Fibroblast of skin of scalp (primary cell): ENCODE measurements at regions not wholly inside any gene's neighbourhood (a gene's known extent, or its start where the extent isn't known, plus 50 kb on each side); places are given as distances from the start of the nearest gene placed in this dataset.
"Not testable (repeated sequence)": the region's sequence is repeated elsewhere in the genome, so short reads cannot be mapped to it uniquely, and the experiment has no call there.

Experiments
- DNase-seq: peaks from one replicate; pipeline ENCODE4 v3.0.0-alpha.2; 2013

DNA sequence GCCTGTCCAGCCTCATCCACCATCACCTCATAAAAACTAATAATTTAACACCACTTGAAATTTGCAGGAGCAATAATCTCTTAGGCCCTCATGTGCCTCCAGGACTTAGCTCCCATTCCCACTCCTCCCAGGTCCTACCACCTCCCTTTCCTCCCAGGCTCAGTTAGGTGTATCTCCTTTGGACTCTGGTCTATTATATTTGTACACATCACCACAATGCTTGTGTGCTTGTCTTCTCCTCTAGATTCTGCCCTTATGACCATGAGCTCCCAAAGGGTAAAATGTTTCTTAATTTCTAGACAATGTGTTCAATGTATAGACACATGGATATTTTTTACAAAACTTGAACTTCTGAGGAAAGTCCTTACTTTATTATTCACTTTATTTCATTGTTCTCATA is 182.0 kb upstream of the ZC3H15 start:
- no peak for DNase-seq

DNA sequence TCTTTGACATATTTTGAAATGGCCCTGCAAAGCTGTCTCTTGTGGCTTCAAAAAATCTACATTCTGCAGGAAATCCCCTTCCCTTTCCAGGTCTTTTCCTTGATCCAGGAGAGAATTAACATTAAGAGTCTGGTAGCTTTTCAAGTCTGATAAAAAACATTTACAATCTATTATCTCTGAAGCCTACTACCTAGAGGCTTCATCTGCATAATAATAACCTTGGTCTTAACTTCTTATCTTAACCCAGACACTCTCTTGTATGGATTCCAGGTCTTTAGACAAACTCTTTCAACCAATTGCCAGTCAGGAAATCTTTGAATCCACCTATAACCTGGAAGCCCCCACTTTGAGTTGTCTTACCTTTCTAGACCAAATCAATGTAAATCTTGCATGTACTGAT is 179.3 kb upstream of the ZC3H15 start:
- no peak for DNase-seq

DNA sequence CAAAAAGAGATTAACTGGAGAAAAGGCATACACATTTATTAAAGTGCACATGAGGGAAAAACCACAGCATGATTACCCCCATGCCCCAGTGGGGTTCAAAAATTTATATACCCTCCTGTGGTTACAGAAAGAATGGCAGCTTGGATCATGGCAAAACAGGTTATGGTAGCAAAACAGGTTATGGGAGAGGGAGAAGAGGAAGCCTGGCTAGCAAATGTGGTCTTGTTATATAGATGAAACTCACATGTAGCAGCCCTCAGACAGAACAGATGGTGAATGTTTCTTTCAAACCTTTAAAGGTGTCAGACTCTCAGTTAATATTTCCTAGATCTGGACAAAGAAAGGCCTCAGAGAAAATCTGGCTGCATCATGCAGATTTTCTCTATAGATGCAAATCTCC is 178.2 kb upstream of the ZC3H15 start:
- DNase-seq, result no peak

DNA sequence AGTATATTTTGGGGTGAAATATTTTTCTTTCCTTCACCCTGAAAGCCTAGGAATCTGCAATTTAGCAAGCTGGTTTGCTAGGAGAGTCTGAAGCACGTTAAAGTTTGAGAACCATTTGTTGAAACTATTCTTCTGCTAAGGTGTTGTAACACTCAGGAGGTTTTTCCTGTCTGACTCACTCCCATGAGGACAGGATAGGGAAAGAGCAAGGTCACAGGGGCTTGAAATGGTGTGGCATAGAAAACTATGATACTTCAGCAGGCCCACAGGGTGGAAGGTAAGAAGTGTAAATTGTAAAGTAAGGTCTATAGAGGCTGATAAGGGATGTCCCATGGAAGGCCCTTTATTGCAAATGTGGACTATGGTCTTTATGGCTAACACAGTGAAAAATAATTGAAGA is 177.7 kb upstream of the ZC3H15 start:
- DNase-seq, result no peak

DNA sequence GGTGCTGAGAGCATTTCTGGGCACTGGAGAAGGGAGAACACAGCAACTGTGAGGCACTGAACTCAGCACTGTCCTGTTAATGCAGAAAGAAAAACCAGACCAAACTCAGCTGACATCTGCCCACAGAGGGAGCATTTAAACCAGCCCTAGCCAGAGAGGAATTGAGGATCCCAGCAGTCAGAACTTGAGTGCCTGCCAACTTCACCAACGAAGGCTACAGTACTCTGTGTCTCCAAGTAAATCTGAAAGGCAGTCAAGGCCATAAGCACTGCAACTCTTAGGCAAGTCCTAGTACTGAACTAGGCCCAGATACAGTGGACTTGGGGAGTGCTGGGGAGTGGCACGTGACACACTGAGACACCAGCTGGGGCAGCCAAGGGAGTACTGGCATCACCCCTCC is 176.2 kb upstream of the ZC3H15 start:
- DNase-seq, result peak; percentile 7

DNA sequence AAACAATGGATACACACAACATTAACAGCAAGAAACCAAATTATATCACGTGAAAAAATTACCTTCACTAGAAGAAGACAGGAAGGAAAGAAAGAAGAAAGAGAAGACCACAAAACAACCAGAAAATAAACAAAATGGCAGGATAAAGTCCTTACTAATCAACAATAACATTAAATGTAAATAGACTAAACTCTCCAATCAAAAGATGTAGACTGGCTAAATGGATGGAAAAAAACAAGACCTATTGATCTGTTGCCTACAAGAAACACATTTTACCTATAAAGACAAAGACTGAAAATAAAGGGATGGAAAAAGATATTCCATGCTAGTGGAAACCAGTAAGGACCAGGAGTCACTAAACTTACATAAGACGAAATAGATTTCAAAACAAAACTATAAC is 167.0 kb upstream of the ZC3H15 start:
- no peak for DNase-seq

DNA sequence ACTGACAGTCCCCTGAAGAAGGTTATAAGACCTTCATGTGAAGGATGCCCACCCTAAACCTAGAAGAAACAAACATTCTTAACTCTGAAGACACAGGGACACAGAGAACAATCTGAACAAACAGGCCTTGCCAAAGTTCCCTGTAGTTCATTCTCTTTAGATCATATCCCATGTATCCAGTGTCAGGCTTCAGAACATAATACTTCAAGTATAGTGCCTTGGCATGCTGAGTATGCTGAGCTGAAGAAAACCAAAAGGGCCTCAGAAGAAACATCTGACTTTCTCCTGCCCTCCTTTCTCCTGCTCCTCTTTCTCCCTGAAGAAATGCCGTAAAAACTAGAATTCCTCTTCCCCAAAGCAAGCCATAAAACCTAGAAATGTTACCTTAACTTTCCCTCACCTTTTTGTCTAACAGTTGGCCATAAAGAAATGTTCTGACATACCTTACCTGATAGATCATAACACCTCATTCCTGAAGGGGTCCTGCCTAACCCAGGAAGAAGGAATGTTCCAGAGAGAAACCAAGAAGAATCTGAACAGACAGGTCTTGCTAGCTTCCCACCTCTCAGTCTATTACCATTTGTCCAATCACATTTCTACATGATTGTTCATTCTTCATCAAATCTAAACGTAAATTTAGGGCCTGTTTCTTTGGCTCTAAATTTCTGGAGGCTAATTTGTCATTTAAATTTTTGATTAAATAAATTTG is 160.1 kb upstream of the ZC3H15 start:
- DNase-seq, result no peak

DNA sequence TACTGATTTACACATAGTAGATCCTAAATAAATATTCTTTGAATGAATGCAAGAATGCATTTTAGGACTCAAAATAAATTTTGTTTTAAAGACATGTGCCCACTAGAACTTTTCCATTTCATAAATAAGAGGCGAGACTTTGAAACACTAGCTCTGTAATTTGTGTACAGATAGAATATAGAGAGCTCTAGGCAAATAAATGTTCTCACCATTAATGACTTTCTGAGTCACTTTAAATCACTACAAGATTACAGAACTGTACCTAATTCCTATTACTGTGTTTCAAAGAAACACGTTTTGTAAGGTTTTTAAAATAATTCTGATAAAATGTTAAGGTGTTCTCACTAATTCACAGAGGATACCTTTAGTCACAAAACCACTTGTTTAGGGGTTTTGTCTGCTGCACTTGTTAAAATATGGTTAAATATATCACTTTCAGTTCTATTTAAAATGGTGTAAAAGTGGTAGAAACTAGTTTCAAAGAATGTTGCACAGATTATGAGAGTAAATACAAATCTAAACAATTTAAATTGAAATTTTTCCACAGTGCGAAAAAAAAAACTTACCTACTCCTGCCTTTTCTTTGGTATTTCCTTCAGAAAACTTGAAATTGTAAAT is 158.7 kb upstream of the ZC3H15 start:
- DNase-seq, result no peak

DNA sequence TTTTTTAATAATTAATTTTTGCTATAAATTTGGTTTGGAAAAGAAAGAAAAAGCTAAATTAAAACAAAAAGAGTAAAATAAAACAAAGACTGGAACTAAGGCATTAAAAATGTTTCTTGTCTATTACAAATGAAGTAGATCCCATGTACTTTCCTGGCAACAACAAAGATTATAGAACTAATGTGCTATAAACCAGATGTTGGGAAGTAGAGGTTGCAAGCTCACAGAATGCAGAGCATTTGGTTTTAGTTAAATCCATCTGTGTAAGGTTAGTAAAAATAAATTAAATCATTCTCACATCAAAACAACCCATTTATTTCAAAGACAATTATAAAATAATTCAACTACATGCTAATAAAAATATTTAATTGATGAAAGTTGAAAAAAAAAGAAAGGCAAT is 157.2 kb upstream of the ZC3H15 start:
- no peak for DNase-seq

DNA sequence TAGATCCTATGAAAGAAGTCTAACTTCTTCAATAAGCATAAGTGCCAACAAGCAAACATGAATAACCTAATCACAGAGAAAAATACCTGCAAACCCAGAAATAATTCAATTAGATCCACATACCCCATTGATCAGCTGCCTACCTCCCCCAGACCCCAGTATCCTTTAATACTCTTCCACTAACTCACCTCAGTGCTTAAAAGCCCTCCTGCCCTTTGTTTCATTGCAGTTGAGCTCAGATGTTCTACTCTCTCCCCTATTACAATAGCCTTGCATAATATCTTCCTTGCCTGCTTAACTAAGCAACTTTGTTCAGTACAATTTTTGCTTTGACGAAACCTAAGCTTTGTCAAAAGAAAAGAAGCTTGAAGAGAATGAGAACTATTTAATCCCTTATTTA is 156.0 kb upstream of the ZC3H15 start:
- DNase-seq, result no peak

DNA sequence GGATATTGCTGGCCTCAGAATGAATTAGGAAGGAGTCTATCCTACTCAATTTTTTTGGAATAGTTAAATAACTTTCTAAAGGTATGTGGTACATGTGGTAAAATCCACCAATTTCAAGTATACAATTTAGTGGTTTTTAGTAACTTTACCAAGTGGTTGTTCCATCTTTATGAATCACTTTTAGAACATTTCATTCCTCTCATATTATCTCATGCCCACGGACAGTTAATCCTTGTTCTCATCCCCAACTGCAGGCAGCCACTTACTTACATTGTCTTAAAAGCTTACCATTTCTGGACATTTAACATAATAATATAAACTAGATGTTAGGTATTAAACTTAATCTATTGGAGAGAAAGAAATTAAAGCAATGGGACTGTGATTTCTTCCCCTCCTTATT is 146.3 kb upstream of the ZC3H15 start:
- peak; percentile 44 for DNase-seq

DNA sequence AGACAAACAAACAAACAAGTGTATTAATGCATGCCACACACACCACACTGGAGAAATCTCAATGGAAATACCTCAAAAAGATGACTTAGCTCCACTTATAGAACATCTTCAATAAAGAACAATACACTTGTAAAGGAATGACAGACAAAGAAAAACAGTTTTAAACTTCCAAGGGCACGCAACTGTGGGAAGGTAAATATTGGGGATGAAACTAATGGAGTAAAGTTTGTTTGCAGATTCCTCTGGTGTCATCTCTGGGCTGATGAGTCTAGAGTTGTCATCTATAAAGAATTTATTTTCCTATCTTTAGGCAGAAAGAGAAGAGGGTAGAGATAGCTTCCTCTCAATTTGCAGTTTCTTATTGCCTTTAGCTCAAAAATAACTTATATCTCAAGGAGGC is 144.0 kb upstream of the ZC3H15 start:
- no peak for DNase-seq

DNA sequence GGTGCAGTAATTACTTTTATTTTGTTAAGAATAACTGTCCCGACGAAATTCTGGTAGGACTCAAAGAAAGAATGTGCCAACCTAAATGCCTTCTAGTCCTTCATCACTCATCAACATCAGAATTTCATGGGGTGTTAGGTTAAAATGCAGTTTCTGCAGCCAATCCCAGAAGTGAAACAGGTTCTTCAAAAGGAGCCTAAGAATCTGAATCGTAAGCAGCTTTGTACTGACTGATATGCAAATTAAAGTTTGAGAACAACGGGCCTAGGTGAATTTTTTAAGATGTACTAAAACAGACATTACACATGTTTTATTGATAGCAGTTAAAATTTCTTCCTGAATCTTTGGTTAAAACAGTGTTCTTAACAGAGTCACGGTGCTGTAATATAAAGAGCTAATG is 140.3 kb upstream of the ZC3H15 start:
- DNase-seq, result no peak

DNA sequence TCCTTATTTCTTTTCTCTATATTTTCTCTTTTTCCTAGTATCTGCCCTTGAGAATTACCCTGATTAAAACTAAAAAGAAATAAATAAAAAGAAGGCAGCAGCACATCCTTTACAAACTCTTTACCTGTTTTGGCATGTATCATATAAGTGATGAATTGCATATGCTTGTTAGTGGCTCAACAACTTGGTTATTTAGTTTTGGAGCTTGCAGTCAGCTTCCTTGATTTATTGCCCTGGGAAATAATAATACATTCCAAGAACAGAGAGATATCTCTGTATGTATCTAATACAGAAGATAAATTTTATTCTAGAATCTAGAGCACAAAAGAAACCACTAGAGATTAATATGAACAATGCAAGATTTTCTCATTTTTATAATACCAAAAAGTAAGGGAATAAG is 139.8 kb upstream of the ZC3H15 start:
- no peak for DNase-seq

DNA sequence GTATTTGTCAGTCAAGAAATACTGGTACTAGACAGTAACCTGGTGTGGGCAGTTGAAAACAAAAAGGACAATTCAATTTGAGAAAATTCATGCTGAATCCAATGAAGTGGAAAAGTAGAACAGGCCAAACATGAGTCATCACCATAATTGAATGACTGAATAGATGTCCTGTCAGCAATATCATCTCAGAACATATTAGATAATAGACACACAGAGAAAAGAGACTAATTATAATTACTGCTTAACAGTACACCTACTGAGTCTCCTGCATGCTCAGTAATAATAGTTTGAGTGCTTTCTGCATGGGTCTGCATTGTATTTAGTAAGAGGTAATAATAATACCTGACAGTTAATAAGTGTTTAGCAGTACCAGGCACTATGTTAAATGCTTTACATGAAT is 138.6 kb upstream of the ZC3H15 start:
- DNase-seq, result no peak

DNA sequence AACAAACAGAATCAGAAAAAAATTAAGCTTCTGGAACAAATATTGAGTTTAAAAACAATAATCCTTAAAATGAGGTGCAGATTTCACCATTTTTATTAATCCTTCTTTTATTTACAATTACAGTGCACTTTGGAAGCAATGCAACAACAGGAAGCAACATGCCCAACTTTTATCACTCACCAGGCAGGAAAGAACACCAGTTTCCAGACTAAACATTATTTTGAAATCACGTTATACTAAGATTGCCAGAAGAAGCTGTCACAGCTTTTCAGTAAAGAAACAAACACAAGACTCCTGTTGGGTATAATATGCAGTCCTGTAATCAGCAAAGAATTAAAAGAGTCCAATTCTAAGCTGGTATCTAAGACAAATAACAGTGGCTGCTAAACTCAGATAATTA is 137.9 kb upstream of the ZC3H15 start:
- DNase-seq, result no peak

DNA sequence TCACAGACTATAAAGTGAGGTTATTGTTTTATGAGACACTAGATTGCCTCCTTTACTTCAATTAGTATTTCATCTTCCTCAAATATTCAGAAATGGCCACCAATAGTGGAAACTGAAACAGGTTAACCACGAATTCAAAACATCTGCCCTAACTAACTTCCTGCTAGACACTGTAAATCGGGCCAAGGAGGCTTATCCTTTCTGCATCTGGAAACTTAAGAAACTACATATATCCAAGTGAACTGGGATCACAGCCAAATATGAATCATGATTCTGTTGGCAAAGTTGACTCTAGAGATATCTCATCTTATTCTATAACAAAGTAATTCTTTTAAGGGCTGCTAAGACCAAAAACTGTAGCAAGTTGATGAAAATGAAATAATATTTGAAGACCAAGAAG is 136.6 kb upstream of the ZC3H15 start:
- DNase-seq, result peak; percentile 84

DNA sequence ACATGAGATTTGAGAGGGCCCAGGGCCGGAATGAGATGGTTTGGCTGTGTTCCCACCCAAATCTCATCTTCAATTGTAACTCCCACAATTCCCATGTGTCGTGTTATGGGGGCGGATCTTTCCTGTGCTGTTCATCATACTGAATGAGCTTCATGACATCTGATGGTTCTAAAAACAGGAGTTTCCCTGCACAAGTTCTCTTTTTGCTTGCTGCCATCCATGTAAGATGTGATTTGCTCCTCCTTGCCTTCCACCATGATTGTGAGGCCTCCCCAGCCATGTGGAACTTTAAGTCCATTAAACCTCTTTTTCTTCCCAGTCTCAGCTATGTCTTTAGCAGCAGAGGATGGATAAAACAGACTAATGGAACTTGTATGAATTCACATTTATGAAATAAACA is 131.9 kb upstream of the ZC3H15 start:
- not testable (repeated sequence) for DNase-seq

DNA sequence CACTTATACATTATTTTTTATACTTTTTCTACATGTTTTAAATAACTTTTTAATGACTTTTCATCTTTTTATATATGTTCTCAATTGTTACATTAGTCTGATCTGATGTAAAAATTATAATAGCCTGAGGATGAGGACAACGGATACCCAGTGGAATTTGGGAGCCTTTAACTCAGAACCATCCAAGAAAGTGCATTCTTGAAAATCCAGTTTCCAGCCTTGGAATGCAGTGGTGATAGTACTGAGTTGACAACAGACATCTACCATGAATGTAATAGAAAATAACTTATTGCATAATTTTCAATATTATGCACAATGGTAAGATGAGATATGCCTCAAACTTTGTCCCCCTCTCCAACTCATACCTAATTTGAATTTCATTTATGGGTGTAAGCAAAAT is 120.7 kb upstream of the ZC3H15 start:
- peak; percentile 53 for DNase-seq

DNA sequence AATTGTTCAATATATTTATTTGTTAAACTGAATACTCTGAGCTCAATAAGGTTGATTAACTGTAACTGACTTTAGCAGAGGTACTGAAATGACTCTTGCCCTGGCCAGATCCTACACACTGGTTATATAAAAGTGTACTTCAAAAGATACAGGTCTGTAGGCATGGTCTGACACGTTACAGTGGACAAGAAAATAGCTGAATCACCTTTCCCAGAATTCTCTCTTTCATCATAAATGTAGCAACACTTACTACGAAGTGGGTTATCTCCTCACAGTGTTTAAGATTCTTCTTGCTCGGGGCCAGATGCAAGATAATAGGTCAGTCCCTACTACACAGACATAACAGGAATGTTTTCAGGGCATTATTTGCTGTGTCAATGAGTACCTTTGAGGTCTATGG is 107.0 kb upstream of the ZC3H15 start:
- no peak for DNase-seq

DNA sequence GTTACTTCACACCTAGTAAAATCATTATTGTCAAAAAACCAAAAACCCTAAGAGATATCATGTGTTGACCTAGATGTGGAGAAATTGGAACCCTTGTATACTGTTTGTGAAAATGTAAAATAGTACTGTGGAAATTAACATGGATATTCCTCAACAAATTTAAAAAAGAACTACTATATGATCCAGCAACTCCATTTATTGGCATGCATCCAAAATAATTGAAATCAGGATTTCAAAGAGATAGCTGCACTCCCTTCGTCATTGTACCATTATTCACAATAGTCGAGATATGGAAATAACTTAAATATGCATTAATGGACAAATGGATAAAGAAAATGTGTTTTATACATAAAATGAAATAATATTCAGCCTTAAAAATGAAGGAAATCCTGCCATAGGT is 105.3 kb upstream of the ZC3H15 start:
- DNase-seq, result no peak

DNA sequence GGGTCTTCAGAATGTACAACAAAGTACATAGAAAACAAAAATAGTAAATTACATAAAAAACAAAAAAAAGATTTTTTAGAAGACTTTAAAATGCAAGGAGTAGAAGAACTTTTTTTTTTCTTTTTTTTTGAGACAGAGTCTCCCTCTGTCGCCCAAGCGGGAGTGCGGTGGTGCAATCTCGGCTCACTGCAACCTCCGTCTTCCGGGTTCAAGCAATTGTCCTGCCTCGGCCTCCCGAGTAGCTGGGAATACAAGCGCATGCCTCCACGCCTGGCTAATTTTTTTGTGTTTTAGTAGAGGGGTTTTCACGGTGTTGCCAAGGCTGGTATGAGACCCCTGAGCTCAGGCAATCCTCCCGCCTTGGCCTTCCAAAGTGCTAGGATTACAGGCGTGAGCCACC is 104.5 kb upstream of the ZC3H15 start:
- DNase-seq, result no peak

DNA sequence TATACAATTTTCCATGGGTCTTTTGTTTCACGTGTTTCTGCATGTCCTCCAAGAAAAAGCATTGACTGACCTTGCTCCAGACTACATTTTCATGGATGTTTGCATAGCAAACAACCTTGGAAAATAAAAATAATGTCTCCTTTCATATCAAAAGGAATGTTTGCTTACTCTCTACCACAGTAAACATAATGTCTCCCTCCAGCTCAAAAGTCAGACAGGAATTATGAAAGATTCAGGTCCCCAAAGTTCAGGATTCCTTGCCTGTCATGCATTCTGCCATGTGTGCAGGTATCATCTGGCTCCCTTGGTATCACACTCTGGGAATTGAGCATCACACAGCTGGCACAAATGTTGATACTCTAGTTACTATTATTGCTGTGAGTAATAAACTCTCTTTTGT is 103.1 kb upstream of the ZC3H15 start:
- DNase-seq, result no peak

DNA sequence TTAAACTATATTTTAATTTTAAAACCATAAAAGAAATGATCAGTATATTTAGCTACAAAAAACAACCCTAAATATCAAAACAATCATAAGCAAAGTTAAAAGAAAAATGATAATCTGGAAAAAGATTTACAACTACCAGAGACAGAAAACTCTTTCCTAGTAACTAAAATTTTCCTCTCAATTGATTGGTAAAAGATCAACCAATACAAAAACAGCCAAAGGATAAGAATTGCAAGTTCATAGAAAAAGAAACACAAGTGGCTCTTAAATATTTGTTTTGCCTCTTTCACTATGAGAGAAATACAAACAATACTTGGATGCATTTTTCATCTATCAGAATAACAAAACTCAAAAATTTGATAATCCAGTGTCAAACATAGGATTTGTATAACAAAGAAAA is 101.8 kb upstream of the ZC3H15 start:
- DNase-seq, result no peak

DNA sequence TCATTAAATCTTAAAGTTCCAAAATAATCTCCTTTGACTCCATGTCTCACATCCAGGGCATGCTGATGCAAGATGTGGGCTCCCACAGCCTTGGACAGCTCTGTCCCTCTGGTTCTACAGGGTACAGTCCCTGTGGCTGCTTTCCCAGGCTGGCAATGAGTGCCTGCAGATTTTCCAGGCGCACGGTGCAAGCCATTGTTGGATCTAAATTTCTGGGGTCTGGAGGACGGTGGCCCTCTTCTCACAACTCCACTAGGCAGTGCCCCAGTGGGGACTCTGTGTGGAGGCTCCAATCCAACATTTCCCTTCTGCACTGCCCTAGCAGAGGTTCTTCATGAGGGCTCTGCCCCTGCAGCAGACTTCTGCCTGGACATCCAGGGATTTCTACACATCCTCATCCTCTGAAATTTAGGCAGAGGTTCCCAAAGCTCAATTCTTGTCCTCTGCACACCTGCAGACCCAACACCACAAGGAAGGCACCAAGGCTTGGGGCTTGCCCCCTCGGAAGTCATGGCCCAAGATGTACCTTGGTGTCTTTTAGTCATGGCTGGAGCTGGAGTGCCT is 100.3 kb upstream of the ZC3H15 start:
- DNase-seq, result not testable (repeated sequence)
